ENCODE measurements at regions not wholly inside any gene's neighbourhood (a gene's known extent, or its start where the extent isn't known, plus 50 kb on each side); places are given as distances from the start of the nearest gene placed in this dataset.
"Not testable (repeated sequence)": the region's sequence is repeated elsewhere in the genome, so short reads cannot be mapped to it uniquely, and the experiment has no call there.

GRCh38 chr4:13678186-13678924 lies 50.8 kb upstream of the BOD1L1 start:
- DNase-seq (ENCODE audit: low spot score), result no peak

DNA sequence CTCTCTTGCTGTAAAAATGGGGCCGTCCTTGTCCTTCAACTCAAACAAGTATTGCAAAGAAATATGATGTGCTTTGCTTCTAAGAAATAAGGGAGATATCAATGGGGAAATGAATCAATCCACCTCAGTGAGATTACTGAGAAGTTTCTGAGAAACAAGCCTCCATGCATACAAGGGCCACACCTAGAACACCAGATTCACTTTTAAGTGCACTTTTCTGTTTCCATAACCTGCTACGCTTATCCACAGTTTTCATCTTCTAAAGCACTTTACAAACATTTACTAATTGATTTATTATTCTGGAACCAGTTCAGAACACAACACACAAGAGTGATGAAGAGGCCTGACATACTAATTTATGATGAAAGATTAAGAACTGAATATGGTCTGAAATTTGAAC lies 54.0 kb upstream of the BOD1L1 start:
- DNase-seq (ENCODE audit: low spot score), result no peak

GRCh38 chr4:13694256-13694655 lies 66.7 kb upstream of the BOD1L1 start:
- DNase-seq (ENCODE audit: low spot score), result no peak

DNA sequence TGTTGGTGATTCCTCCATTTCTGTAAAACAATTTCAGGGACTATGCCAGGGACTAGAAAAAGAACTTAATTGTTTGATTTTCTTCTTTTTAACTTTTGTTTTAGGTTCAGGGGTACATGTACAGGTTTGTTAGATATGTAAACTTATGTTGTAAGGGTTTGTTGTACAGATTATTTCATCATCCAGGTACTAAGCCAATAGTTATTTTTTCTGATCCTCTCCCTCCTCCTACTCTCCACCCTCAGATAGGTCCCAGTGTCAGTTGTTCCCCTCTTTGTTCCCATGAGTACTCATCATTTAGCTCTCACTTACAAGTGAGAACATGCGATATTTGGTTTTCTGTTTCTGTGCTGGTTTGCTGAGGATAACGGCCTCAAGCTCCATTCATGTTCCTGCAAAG lies 70.8 kb upstream of the BOD1L1 start:
- DNase-seq (ENCODE audit: low spot score), result no peak

DNA sequence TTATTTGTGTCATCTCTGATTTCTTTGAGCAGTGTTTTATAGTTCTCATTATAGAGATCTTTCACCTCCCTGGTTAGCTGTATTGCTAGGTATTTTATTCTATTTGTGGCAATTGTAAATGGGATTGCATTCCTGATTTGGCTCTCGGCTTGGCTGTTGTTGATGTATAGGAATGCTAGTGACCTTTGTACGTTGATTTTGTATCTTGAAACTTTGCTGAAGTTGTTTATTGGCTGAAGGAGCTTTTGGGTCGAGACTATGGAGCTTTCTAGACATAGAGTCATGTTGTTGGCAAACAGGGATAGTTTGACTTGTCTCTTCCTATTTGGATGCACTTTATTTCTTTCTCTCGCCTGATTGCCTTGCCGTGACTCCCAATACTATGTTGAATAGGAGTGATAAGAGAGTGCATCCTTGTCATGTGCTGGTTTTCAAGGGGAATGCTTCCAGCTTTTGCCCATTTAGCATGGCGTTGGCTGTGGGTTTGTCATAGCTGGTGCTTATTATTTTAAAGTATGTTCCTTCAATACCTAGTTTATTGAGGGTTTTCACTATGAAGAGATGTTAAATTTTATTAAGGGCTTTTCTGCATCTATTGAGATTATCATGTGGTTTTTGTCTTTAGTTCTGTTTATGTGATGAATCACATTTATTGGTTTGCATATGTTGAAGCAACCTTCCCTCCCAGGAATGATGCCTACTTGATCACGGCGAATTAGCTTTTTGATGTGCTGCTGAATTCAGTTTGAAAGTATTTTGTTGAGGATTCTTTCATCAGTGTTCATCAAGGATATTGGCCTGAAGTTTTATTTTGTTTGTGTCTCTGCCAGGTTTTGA lies 72.7 kb upstream of the BOD1L1 start:
- no peak for DNase-seq (ENCODE audit: low spot score)

DNA sequence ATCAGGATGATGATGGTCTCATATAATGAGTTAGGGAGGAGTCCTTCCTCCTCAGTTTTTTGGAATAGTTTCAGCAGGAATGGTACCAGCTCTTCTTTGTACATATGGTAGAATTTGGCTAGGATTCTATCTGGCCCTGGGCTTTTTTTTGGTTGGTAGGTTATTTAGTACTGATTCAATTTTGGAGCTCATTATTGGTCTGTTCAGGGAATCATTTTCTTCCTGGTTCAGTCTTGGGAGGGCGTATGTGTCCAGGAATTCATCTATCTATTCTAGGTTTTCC lies 73.3 kb upstream of the BOD1L1 start:
- not testable (repeated sequence) for DNase-seq (ENCODE audit: low spot score)

- no peak for DNase-seq (ENCODE audit: low spot score)
Observed at GRCh38 chr4:13701937-13702446, 74.5 kb upstream of the BOD1L1 start.

GRCh38 chr4:13703096-13703495 lies 75.6 kb upstream of the BOD1L1 start:
- no peak for DNase-seq (ENCODE audit: low spot score)

DNA sequence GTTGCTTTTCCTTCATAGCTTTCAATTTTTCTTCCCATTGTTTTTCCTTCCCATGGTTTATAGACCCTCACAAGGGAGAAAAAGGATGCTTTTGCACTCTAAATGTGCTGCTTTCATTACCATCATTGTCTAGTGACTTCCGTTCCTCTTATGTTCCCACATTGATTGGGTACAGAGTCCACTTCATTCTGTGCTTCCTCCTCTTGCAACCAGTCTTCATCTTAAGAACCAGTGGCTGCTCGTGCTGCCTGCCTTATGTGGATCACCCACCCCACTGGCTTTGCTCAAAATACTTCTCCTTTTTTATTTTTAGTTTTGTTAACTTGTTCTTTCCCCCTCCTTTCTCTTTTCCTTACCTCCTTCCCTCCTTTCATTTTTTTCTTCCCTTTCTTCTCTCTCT lies 76.5 kb upstream of the BOD1L1 start:
- DNase-seq (ENCODE audit: low spot score), result no peak

DNA sequence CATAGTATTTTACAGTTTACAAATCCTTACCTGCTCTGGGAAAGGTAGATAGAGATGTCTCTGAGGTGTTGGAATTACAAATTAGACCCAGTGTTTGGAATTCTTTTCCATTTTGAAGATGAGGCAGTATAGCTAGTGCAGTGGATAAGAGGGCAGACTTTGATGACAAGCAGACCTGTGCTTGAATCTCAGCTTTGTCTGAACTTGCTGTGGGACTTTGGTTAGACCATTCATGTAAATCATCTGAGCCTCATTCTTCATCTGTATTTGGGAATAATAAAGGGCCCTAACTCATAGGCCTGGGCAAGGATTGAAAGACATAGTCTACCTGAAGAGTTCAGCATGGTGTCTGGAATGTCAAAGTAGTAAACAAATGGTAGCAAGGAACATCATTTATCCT lies 77.2 kb upstream of the BOD1L1 start:
- no peak for DNase-seq (ENCODE audit: low spot score)

GRCh38 chr4:13705521-13706041 lies 78.1 kb upstream of the BOD1L1 start:
- no peak for DNase-seq (ENCODE audit: low spot score)

DNA sequence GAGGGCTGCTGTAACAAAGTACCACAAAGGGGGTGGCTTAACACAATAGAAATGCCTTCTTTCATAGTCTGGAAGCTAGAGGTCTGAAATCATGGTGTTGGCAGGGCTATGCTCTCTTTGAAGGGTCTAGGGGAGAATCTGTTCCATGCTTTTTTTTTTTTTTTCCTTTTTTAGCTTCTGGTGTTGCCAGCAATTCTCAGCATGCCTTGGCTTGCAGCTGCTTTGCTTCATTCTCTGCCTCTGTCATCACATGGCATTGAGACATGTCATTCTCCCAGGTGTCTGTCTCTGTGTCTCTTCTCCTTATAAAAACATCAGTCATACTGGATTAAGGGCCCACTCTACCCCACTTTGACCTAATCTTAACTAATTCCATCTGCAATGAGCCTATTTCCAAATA lies 78.6 kb upstream of the BOD1L1 start:
- DNase-seq (ENCODE audit: low spot score), result no peak

GRCh38 chr4:13706716-13707115 lies 79.2 kb upstream of the BOD1L1 start:
- no peak for DNase-seq (ENCODE audit: low spot score)

DNA sequence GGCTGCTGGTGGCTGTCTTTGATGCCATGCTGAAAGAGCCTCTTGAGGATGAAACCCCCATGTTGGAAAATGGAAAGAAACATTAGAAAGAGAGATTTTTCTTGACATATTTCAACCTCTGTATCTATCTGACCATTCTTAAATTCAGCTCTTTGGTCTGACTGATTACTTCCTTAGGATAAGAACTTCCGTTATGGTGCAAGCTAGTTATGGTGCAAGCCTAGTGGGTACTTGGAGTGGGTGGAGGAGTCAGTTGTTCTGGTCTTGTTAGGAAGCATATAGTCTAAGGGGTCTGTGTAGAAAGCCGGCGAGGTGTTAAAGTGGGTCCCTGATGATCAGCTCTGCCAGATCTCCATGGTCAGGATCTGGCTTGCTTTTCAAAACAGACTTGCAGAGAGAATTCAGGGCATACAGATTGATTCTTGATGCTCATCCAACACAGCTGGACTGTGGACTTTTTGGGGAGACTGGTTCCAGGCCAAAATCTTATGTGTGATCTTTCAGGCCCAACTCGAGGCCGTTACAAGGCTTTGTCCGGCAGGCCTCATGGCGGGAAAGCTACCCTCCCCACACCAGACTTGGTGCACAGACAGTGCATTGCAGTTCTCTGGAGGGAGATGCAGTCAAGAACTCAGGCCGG lies 82.8 kb upstream of the BOD1L1 start:
- DNase-seq (ENCODE audit: low spot score), result no peak

- no peak for DNase-seq (ENCODE audit: low spot score)
Observed at GRCh38 chr4:13711233-13711785, 83.8 kb upstream of the BOD1L1 start.

DNA sequence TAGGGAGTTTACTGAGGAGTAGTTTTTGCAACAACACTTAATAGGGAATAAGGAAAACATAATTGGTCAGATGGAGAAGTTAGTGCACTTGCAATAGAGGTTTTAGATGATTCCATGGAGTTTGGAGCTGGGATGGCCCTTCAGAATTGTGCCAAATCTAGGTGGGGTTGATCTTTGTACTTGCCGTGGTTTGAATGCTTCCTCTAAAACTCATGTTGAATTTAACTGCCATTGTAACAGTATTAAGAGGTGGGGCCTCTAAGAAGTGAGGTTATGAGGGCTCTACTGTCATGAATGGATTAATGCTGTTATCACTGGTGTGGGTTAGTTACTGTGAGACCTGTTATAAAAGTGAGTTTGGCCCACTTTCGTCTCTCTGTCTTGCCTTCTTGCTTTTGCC lies 94.4 kb upstream of the BOD1L1 start:
- DNase-seq (ENCODE audit: low spot score), result no peak

DNA sequence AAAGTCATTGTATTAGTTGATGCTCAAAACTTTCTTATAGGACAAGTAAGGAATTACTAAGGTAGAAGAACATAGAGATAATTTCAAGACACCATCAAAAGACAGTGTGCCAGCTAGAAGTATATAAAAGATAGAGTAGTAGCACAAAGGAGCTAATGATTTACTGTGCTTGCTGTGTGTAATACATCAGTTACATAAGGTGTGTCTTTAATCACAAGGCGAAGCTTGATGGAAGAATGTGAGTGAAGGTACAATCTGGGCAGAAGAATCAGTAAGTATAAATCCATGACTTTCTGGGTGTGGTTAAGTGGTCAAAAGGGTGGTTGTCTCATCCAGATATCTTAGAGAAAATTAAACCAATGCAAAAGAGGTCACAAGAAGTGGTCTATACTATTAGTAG lies 95.1 kb upstream of the BOD1L1 start:
- DNase-seq (ENCODE audit: low spot score), result no peak

DNA sequence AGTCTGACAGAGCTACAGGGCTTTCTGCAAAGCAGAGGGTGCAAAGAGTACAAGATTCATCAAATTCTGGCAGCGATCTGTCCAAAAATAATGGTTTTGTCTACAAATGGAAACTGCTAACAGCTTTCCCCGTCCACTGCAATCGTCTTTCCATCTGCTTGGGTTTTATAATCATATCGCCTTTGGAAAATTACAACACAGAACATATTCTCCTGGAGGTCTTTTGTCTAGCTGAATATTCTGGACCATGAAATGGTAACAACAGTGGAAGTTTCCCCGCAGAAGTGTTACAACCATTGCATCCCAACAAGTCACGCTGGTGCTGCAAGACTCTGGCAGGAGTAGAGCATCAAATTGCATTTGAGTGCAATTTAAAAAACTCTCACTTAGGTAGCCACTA lies 101.2 kb upstream of the BOD1L1 start:
- no peak for DNase-seq (ENCODE audit: low spot score)

GRCh38 chr4:13731019-13731418 lies 103.5 kb upstream of the BOD1L1 start:
- DNase-seq (ENCODE audit: low spot score), result no peak

DNA sequence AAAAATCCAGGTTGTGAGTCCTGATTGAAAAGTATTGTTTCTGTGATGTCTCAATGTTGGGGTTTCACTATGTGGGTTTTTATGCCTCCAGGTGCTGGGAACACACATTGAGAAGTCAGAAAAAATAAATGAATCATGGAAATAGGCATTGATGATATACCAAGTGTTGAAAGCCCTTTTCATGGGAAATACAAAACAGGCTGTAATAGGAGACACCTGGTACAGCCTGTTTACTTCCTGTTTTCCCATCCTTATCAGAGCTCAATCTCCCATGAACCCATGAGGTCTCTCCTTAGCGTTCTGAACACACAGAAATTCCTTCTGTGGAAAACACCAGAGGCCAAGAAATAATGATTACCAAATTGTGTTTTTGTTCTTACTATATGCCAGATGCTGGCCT lies 106.3 kb upstream of the BOD1L1 start:
- DNase-seq (ENCODE audit: low spot score), result no peak

DNA sequence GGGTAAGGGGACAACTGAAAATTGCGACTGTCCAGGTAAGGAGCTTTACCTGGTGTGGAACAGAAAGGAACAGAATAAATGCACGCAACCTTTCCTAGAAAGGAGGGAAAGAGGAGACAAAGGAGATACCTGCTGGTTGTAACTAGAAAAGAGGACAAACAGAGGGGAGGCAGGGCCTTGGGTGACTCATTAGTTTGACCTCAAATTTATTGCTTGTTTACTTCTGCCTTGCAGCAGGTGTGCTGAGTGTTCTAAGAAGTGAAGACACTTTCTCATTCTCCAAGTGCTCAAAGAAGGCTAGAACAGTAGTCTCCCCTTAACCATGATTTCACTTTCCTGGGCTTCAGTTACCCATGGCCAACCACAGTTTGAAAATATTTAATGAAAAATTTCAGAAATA lies 123.1 kb upstream of the BOD1L1 start:
- DNase-seq (ENCODE audit: low spot score), result no peak

DNA sequence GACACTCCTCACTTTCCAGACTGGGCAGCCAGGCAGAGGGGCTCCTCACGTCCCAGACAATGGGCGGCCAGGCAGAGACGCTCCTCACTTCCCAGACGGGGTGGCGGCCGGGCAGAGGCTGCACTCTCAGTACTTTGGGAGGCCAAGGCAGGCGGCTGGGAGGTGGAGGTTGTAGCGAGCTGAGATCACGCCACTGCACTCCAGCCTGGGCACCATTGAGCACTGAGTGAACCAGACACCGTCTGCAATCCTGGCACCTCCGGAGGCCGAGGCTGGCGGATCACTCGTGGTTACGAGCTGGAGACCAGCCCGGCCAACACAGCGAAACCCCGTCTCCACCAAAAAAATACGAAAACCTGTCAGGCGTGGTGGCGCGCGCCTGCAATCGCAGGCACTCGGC lies 134.1 kb upstream of the BOD1L1 start:
- not testable (repeated sequence) for DNase-seq (ENCODE audit: low spot score)

GRCh38 chr4:13762130-13762529 lies 134.6 kb upstream of the BOD1L1 start:
- no peak for DNase-seq (ENCODE audit: low spot score)

All from hematopoietic multipotent progenitor cell treated with erythropoietin and hydrocortisone succinate and interleukin-3 and kit ligand, for 17 days (in vitro differentiated cells).